NCI-H1417 treated with DMSO at 0.1 percent for 48 hours (cell line): ENCODE measurements at regions not wholly inside any gene's neighbourhood (a gene's known extent, or its start where the extent isn't known, plus 50 kb on each side); places are given as distances from the start of the nearest gene placed in this dataset.
"Not testable (repeated sequence)": the region's sequence is repeated elsewhere in the genome, so short reads cannot be mapped to it uniquely, and the experiment has no call there.

Experiments used
- DNase-seq: peaks from one replicate; lab custom pipeline; 2025; lab: John Stamatoyannopoulos, UW

GRCh38 chr11:109046284-109046992 lies 375.6 kb upstream of the C11orf87 start:
- no peak for DNase-seq

GRCh38 chr11:109048098-109048497 lies 373.9 kb upstream of the C11orf87 start:
- DNase-seq, result no peak

- no peak for DNase-seq
Observed at GRCh38 chr11:109051200-109051599, 370.8 kb upstream of the C11orf87 start.

GRCh38 chr11:109059402-109059801 lies 362.6 kb upstream of the C11orf87 start:
- no peak for DNase-seq

GRCh38 chr11:109061394-109061793 lies 360.6 kb upstream of the C11orf87 start:
- no peak for DNase-seq

- DNase-seq, result no peak
Observed at GRCh38 chr11:109062445-109062844, 359.5 kb upstream of the C11orf87 start.

GRCh38 chr11:109062871-109063270 lies 359.1 kb upstream of the C11orf87 start:
- no peak for DNase-seq

- DNase-seq, result not testable (repeated sequence)
Observed at GRCh38 chr11:109064618-109065311, 357.2 kb upstream of the C11orf87 start.

- no peak for DNase-seq
Observed at GRCh38 chr11:109071262-109071661, 350.7 kb upstream of the C11orf87 start.

GRCh38 chr11:109071712-109072524 lies 350.1 kb upstream of the C11orf87 start:
- DNase-seq, result no peak

- DNase-seq, result no peak
Observed at GRCh38 chr11:109073032-109073822, 348.8 kb upstream of the C11orf87 start.

GRCh38 chr11:109075976-109076375 lies 346.0 kb upstream of the C11orf87 start:
- DNase-seq, result no peak

- DNase-seq, result no peak
Observed at GRCh38 chr11:109076870-109077269, 345.1 kb upstream of the C11orf87 start.

- no peak for DNase-seq
Observed at GRCh38 chr11:109077291-109077920, 344.6 kb upstream of the C11orf87 start.

- no peak for DNase-seq
Observed at GRCh38 chr11:109085708-109086373, 336.1 kb upstream of the C11orf87 start.

GRCh38 chr11:109086931-109087330 lies 335.1 kb upstream of the C11orf87 start:
- no peak for DNase-seq

GRCh38 chr11:109088086-109088485 lies 333.9 kb upstream of the C11orf87 start:
- no peak for DNase-seq

GRCh38 chr11:109089144-109089543 lies 332.8 kb upstream of the C11orf87 start:
- DNase-seq, result no peak

GRCh38 chr11:109093354-109093753 lies 328.6 kb upstream of the C11orf87 start:
- no peak for DNase-seq

GRCh38 chr11:109096266-109096665 lies 325.7 kb upstream of the C11orf87 start:
- DNase-seq, result no peak
